ENCODE measurements at regions not wholly inside any gene's neighbourhood (a gene's known extent, or its start where the extent isn't known, plus 50 kb on each side); places are given as distances from the start of the nearest gene placed in this dataset.

GRCh38 chr14:99347561-99347960, 75.6 kb upstream of the BCL11B start:
- no peak overlapping the region for H3K4me3 ChIP-seq (ENCODE audit: low read length)
- TF ChIP-seq CTCF (conservative IDR thresholded peaks at IDR 0.05; ENCODE audit: low read depth, low read length), result no peak
- no peak for DNase-seq (ENCODE audit: low read depth)

GRCh38 chr14:99346470-99347080, 74.6 kb upstream of the BCL11B start:
- no peak overlapping the region for H3K4me3 ChIP-seq (ENCODE audit: low read length)
- DNase-seq (ENCODE audit: low read depth), result no peak
- no peak for TF ChIP-seq CTCF (conservative IDR thresholded peaks at IDR 0.05; ENCODE audit: low read depth, low read length)

GRCh38 chr14:99345472-99345871, 73.5 kb upstream of the BCL11B start:
- DNase-seq (ENCODE audit: low read depth), result no peak
- no peak for TF ChIP-seq CTCF (conservative IDR thresholded peaks at IDR 0.05; ENCODE audit: low read depth, low read length)
- H3K4me3 ChIP-seq (ENCODE audit: low read length), result no peak overlapping the region

- DNase-seq (ENCODE audit: low read depth), result no peak
- TF ChIP-seq CTCF (conservative IDR thresholded peaks at IDR 0.05; ENCODE audit: low read depth, low read length), result no peak
- H3K4me3 ChIP-seq (ENCODE audit: low read length), result no peak overlapping the region
These were observed 72.2 kb upstream of the BCL11B start for GRCh38 chr14:99344051-99344758.

GRCh38 chr14:99342906-99343305, 70.9 kb upstream of the BCL11B start:
- no peak for TF ChIP-seq CTCF (conservative IDR thresholded peaks at IDR 0.05; ENCODE audit: low read depth, low read length)
- no peak overlapping the region for H3K4me3 ChIP-seq (ENCODE audit: low read length)
- no peak for DNase-seq (ENCODE audit: low read depth)

- DNase-seq (ENCODE audit: low read depth), result no peak
- TF ChIP-seq CTCF (conservative IDR thresholded peaks at IDR 0.05; ENCODE audit: low read depth, low read length), result no peak
- no peak overlapping the region for H3K4me3 ChIP-seq (ENCODE audit: low read length)
These were observed 70.2 kb upstream of the BCL11B start for GRCh38 chr14:99342204-99342603.

- no peak for TF ChIP-seq CTCF (conservative IDR thresholded peaks at IDR 0.05; ENCODE audit: low read depth, low read length)
- DNase-seq (ENCODE audit: low read depth), result no peak
- no peak overlapping the region for H3K4me3 ChIP-seq (ENCODE audit: low read length)
These were observed 67.6 kb upstream of the BCL11B start for GRCh38 chr14:99339551-99339950.

All from retinal pigment epithelial cell (primary cell).